Lower leg skin (tissue), 3 donors: ENCODE measurements at regions not wholly inside any gene's neighbourhood (a gene's known extent, or its start where the extent isn't known, plus 50 kb on each side); places are given as distances from the start of the nearest gene placed in this dataset.

Experiments used
- CTCF ChIP-seq, 3 donors: fragments of 450-650 bp; IDR thresholded peaks; one replicate each; pipeline ENCODE4 v1.5.1; 2016; ENCODE audit warnings: antibody characterized with exemption in 3 of 3, mild to moderate bottlenecking in 3 of 3, moderate library complexity in 2 of 3
- POLR2A ChIP-seq, 2 donors: fragments of 450-650 bp; IDR thresholded peaks; one replicate each; pipeline ENCODE4 v1.6.1; 2016 to 2017; ENCODE audit warnings: antibody characterized with exemption in 2 of 2, mild to moderate bottlenecking in 1 of 2, moderate library complexity in 1 of 2

- TF ChIP-seq CTCF (IDR thresholded peaks at IDR 0.05), result no peak
- TF ChIP-seq POLR2A (IDR thresholded peaks at IDR 0.05), result no peak
Measured at GRCh38 chr10:30127120-30127541, 67.7 kb upstream of the JCAD start.
